HFFc6 (cell line): ENCODE measurements at regions not wholly inside any gene's neighbourhood (a gene's known extent, or its start where the extent isn't known, plus 50 kb on each side); places are given as distances from the start of the nearest gene placed in this dataset.
"Not testable (repeated sequence)": the region's sequence is repeated elsewhere in the genome, so short reads cannot be mapped to it uniquely, and the experiment has no call there.

ENCODE experiments used
- DNase-seq: peaks from one replicate; pipeline ENCODE4 v3.0.0-alpha.2; 2018
- H3K27ac Mint-ChIP-seq: 2 replicates; pipeline ENCODE4 v1.8.0; 2020; ENCODE audit warnings: mild to moderate bottlenecking, mixed read lengths
- H3K27me3 Mint-ChIP-seq: 2 replicates; pipeline ENCODE4 v1.8.0; 2021; ENCODE audit warnings: mild to moderate bottlenecking, moderate library complexity, mixed read lengths; ENCODE audit not compliant: insufficient read depth
- H3K36me3 Mint-ChIP-seq: 2 replicates; pipeline ENCODE4 v1.8.0; 2021; ENCODE audit warnings: low read depth, mixed read lengths
- H3K4me1 Mint-ChIP-seq: 2 replicates; pipeline ENCODE4 v1.8.0; 2020; ENCODE audit warnings: low read depth, mixed read lengths
- H3K4me3 Mint-ChIP-seq: 2 replicates; pipeline ENCODE4 v1.8.0; 2020; ENCODE audit warnings: mild to moderate bottlenecking, moderate library complexity, mixed read lengths
- H3K9me3 Mint-ChIP-seq: 2 replicates; pipeline ENCODE4 v1.8.0; 2020; ENCODE audit warnings: mild to moderate bottlenecking, mixed read lengths
- CTCF ChIP-seq: fragments of 200-600 bp; sonication (generic); IDR thresholded peaks from 2 replicates; pipeline ENCODE4 v1.5.0; 2021; ENCODE audit warnings: antibody characterized with exemption, mild to moderate bottlenecking

GRCh38 chr17:71639865-71640264 is 481.0 kb upstream of the SOX9 start:
- DNase-seq: no peak
- Mint-ChIP-seq H3K9me3 (peaks cover 6% of the 10 kb centered on the region; the same call in 1 of the 2 replicates), H3K36me3 (peaks cover 7% of the 10 kb centered on the region), H3K27ac (no peak overlapping the region), H3K4me3 (no peak overlapping the region), H3K4me1 (peaks cover 21% of the 10 kb centered on the region; the same call in 1 of the 2 replicates), H3K27me3 (no peaks in the 10 kb centered on the region; the same call in 1 of the 2 replicates)
- TF ChIP-seq CTCF: no peak

GRCh38 chr17:71646890-71647289 is 473.9 kb upstream of the SOX9 start:
- Mint-ChIP-seq H3K9me3 (peaks cover 24% of the 10 kb centered on the region), H3K4me1 (peaks cover 35% of the 10 kb centered on the region), H3K36me3 (peaks cover 25% of the 10 kb centered on the region)
- not testable (repeated sequence) for H3K27ac Mint-ChIP-seq, H3K27me3 Mint-ChIP-seq, DNase-seq, H3K4me3 Mint-ChIP-seq

GRCh38 chr17:71648342-71648741 is 472.5 kb upstream of the SOX9 start:
- Mint-ChIP-seq H3K36me3 (peaks cover 25% of the 10 kb centered on the region), H3K4me1 (peaks cover 35% of the 10 kb centered on the region), H3K9me3 (peaks cover 24% of the 10 kb centered on the region)
- not testable (repeated sequence) for H3K27ac Mint-ChIP-seq, H3K4me3 Mint-ChIP-seq, DNase-seq, H3K27me3 Mint-ChIP-seq

- Mint-ChIP-seq H3K9me3 (peaks cover 18% of the 10 kb centered on the region), H3K4me3 (no peak overlapping the region), H3K4me1 (peaks cover 35% of the 10 kb centered on the region), H3K27me3 (peaks cover 1% of the 10 kb centered on the region; the same call in 1 of the 2 replicates), H3K27ac (no peak overlapping the region), H3K36me3 (peaks cover 17% of the 10 kb centered on the region)
- DNase-seq: no peak
- TF ChIP-seq CTCF: no peak
These were observed 470.9 kb upstream of the SOX9 start for GRCh38 chr17:71649941-71650350.

GRCh38 chr17:71655542-71655941 is 465.3 kb upstream of the SOX9 start:
- H3K27ac Mint-ChIP-seq: no peak overlapping the region
- no peak for TF ChIP-seq CTCF
- no peak overlapping the region for H3K4me3 Mint-ChIP-seq
- peaks cover 29% of the 10 kb centered on the region for H3K9me3 Mint-ChIP-seq
- DNase-seq: no peak
- peaks cover 16% of the 10 kb centered on the region for H3K36me3 Mint-ChIP-seq
- H3K27me3 Mint-ChIP-seq: no peaks in the 10 kb centered on the region
- H3K4me1 Mint-ChIP-seq: peaks cover 9% of the 10 kb centered on the region; the same call in 1 of the 2 replicates

GRCh38 chr17:71656964-71657858 is 463.6 kb upstream of the SOX9 start:
- no peak for DNase-seq
- peaks cover 29% of the 10 kb centered on the region for H3K9me3 Mint-ChIP-seq
- no peaks in the 10 kb centered on the region; the same call in 1 of the 2 replicates for H3K4me1 Mint-ChIP-seq
- H3K36me3 Mint-ChIP-seq: peaks cover 16% of the 10 kb centered on the region
- H3K27me3 Mint-ChIP-seq: no peaks in the 10 kb centered on the region
- no peak for TF ChIP-seq CTCF
- no peak overlapping the region for H3K27ac Mint-ChIP-seq
- no peak overlapping the region for H3K4me3 Mint-ChIP-seq
